CD14-positive monocyte (primary cell): ENCODE measurements at regions not wholly inside any gene's neighbourhood (a gene's known extent, or its start where the extent isn't known, plus 50 kb on each side); places are given as distances from the start of the nearest gene placed in this dataset.

ENCODE experiments used
- DNase-seq, 3 donors: peaks; one replicate each; pipeline ENCODE4 v3.0.0-alpha.2; 2011 to 2022
- H2AFZ ChIP-seq: 2 replicates; pipeline ENCODE4 v1.6.0; 2012; ENCODE audit warnings: mild to moderate bottlenecking, low read depth, low read length, inconsistent platforms; ENCODE audit not compliant: insufficient read depth, poor library complexity, severe bottlenecking
- H3K27ac ChIP-seq, 2 donors: 1 replicate in 1 of 2; 2 replicates in 1 of 2; pipeline ENCODE4 v1.5.1; 2012 to 2013; ENCODE audit warnings: low read length in 2 of 2, control low read depth in 1 of 2, inconsistent platforms in 1 of 2, low read depth in 1 of 2, mild to moderate bottlenecking in 1 of 2
- H3K27me3 ChIP-seq, 2 donors: one replicate each; pipeline versions ENCODE4 v1.6.0 to v1.6.1; 2011 to 2013; ENCODE audit warnings: low read length in 2 of 2; ENCODE audit not compliant: control insufficient read depth in 2 of 2, insufficient read depth in 2 of 2
- H3K36me3 ChIP-seq, 2 donors: replicated peaks in 1 of 2; 1 replicate in 1 of 2; 2 replicates in 1 of 2; pipeline versions ENCODE4 v1.5.1 to v1.6.1; 2012 to 2013; ENCODE audit warnings: low read length in 2 of 2, control low read depth in 1 of 2, inconsistent platforms in 1 of 2, mild to moderate bottlenecking in 1 of 2; ENCODE audit not compliant: insufficient read depth in 2 of 2, control insufficient read depth in 1 of 2
- H3K4me1 ChIP-seq, 2 donors: 1 replicate in 1 of 2; 2 replicates in 1 of 2; pipeline versions ENCODE4 v1.5.1 to v1.6.1; 2012 to 2013; ENCODE audit warnings: low read length in 2 of 2, control low read depth in 1 of 2, inconsistent platforms in 1 of 2, mild to moderate bottlenecking in 1 of 2, moderate library complexity in 1 of 2; ENCODE audit not compliant: insufficient read depth in 2 of 2, control insufficient read depth in 1 of 2
- H3K4me2 ChIP-seq: replicated peaks from 2 replicates; pipeline ENCODE3; 2012; ENCODE audit warnings: low read length, moderate library complexity, mild to moderate bottlenecking; ENCODE audit not compliant: poor library complexity, severe bottlenecking; ENCODE audit errors: extremely low read depth
- H3K4me3 ChIP-seq, 3 experiments: fragments of 200-600 bp in 1 of 3; sonication (generic) in 1 of 3; replicated peaks in 1 of 3; 1 replicate in 2 of 3; 2 replicates in 1 of 3; pipeline ENCODE4 v1.5.1; 2011 to 2013; ENCODE audit warnings: low read length in 3 of 3, mild to moderate bottlenecking in 3 of 3, control low read depth in 2 of 3, low read depth in 2 of 3, inconsistent platforms in 1 of 3, moderate library complexity in 1 of 3
- H3K79me2 ChIP-seq: 2 replicates; pipeline ENCODE4 v1.6.0; 2012; ENCODE audit warnings: mild to moderate bottlenecking, control low read depth, inconsistent platforms, low read length, moderate library complexity; ENCODE audit not compliant: insufficient read depth
- H3K9ac ChIP-seq: 2 replicates; pipeline ENCODE4 v1.6.0; 2017; ENCODE audit warnings: low read length, mild to moderate bottlenecking; ENCODE audit not compliant: insufficient read depth, poor library complexity, severe bottlenecking
- H3K9me3 ChIP-seq, 2 donors: replicated peaks in 1 of 2; 1 replicate in 1 of 2; 2 replicates in 1 of 2; pipeline versions ENCODE4 v1.5.1 to v1.6.1; 2012 to 2013; ENCODE audit warnings: low read length in 2 of 2, control low read depth in 1 of 2; ENCODE audit not compliant: control insufficient read depth in 1 of 2, insufficient read depth in 1 of 2
- H4K20me1 ChIP-seq: 2 replicates; pipeline ENCODE4 v1.6.0; 2012; ENCODE audit warnings: mild to moderate bottlenecking, low read length, control low read depth, moderate library complexity; ENCODE audit not compliant: insufficient read depth
- H3K27ac Mint-ChIP-seq, 7 donors: one replicate each; pipeline ENCODE4 v1.8.0; 2020; ENCODE audit warnings: mild to moderate bottlenecking in 7 of 7, mixed read lengths in 7 of 7, moderate library complexity in 6 of 7, inconsistent platforms in 2 of 7
- H3K27me3 Mint-ChIP-seq, 3 donors: one replicate each; pipeline ENCODE4 v1.8.0; 2021 to 2022; ENCODE audit warnings: low read depth in 3 of 3, mild to moderate bottlenecking in 3 of 3, mixed read lengths in 3 of 3, moderate library complexity in 3 of 3, inconsistent platforms in 1 of 3
- H3K36me3 Mint-ChIP-seq, 2 donors: one replicate each; pipeline ENCODE4 v1.8.0; 2020; ENCODE audit warnings: mixed read lengths in 2 of 2, inconsistent platforms in 1 of 2, mild to moderate bottlenecking in 1 of 2
- H3K4me1 Mint-ChIP-seq: one replicate; pipeline ENCODE4 v1.8.0; 2020; ENCODE audit warnings: mild to moderate bottlenecking, mixed read lengths
- H3K4me3 Mint-ChIP-seq, 2 donors: one replicate each; pipeline ENCODE4 v1.8.0; 2020; ENCODE audit warnings: mild to moderate bottlenecking in 2 of 2, mixed read lengths in 2 of 2, moderate library complexity in 1 of 2
- H3K9me3 Mint-ChIP-seq, 7 donors: one replicate each; pipeline ENCODE4 v1.8.0; 2020 to 2022; ENCODE audit warnings: mixed read lengths in 7 of 7, mild to moderate bottlenecking in 6 of 7, moderate library complexity in 6 of 7, inconsistent platforms in 2 of 7
- CTCF ChIP-seq: fragments of 200-600 bp; IDR thresholded peaks from one replicate; pipeline ENCODE4 v1.8.0; 2022; ENCODE audit warnings: antibody characterized with exemption, mild to moderate bottlenecking
- WGBS: methylation state at CpG from one replicate; pipeline ENCODE4 v1.1.5; 2013; ENCODE audit warnings: missing lambda C conversion rate; ENCODE audit not compliant: insufficient coverage; 5-methylcytosine and 5-hydroxymethylcytosine counted together
- intact Hi-C, 2 donors: fragments of 100-400 bp; cut with micrococcal nuclease; formaldehyde crosslinking; loops; one replicate each; pipeline versions ENCODE4 v1.15.0 to v1.15.1; 2023

GRCh38 chr16:87201052-87201451 lies 116.1 kb downstream of the C16orf95 start:
- peaks cover 4 to 10% (median 5%) of the 10 kb centered on the region in 3 donors for H3K27me3 Mint-ChIP-seq
- Histone ChIP-seq H3K9me3 (no peaks in the 10 kb centered on the region), H3K4me3 (no peak overlapping the region), H3K36me3 (no peaks in the 10 kb centered on the region), H3K79me2 (no peaks in the 10 kb centered on the region), H3K9ac (no peak overlapping the region), H3K4me2 (no peak overlapping the region), H3K27me3 (no peaks in the 10 kb centered on the region), H3K4me1 (no peaks in the 10 kb centered on the region), H2AFZ (no peak overlapping the region), H4K20me1 (no peaks in the 10 kb centered on the region), H3K27ac (no peak overlapping the region)
- intact Hi-C loops = loop anchor here in 1 of 2 donors (10.0 kb wide), 1 partner anchor 434 kb away; no protein-coding TSS in a partner anchor
- H3K9me3 Mint-ChIP-seq = peaks cover 0 to 6% (median 3%) of the 10 kb centered on the region in 7 donors
- no peak overlapping the region for H3K4me3 Mint-ChIP-seq
- H3K4me1 Mint-ChIP-seq = no peaks in the 10 kb centered on the region
- WGBS = 100% methylated on average over 3 of the region's 5 CpGs
- TF ChIP-seq CTCF = no peak
- H3K36me3 Mint-ChIP-seq = no peaks in the 10 kb centered on the region
- no peak overlapping the region for H3K27ac Mint-ChIP-seq
- DNase-seq = no peak

- Histone ChIP-seq H3K4me2 (no peak overlapping the region), H2AFZ (no peak overlapping the region), H3K9me3 (no peaks in the 10 kb centered on the region), H3K36me3 (no peaks in the 10 kb centered on the region), H3K4me3 (no peak overlapping the region), H4K20me1 (no peaks in the 10 kb centered on the region), H3K79me2 (no peaks in the 10 kb centered on the region), H3K9ac (no peak overlapping the region), H3K27ac (no peak overlapping the region), H3K4me1 (no peaks in the 10 kb centered on the region), H3K27me3 (no peaks in the 10 kb centered on the region)
- intact Hi-C loops = loop anchor here in 1 of 2 donors (10.0 kb wide), 1 partner anchor 433 kb away; no protein-coding TSS in a partner anchor
- no peak for DNase-seq
- WGBS = 100% methylated on average over 1 of the region's 2 CpGs
- H3K27me3 Mint-ChIP-seq = peaks cover 4 to 10% (median 5%) of the 10 kb centered on the region in 3 donors
- no peak for TF ChIP-seq CTCF
- no peak overlapping the region for H3K4me3 Mint-ChIP-seq
- H3K27ac Mint-ChIP-seq = no peak overlapping the region
- H3K36me3 Mint-ChIP-seq = no peaks in the 10 kb centered on the region
- peaks cover 0 to 6% (median 3%) of the 10 kb centered on the region in 7 donors for H3K9me3 Mint-ChIP-seq
- H3K4me1 Mint-ChIP-seq = no peaks in the 10 kb centered on the region
These were observed 115.4 kb downstream of the C16orf95 start for GRCh38 chr16:87201790-87202189.
